NCI-H774 (cell line): ENCODE measurements at regions not wholly inside any gene's neighbourhood (a gene's known extent, or its start where the extent isn't known, plus 50 kb on each side); places are given as distances from the start of the nearest gene placed in this dataset.
A peak's percentile ranks its signal among the peaks of the same experiment; 100 is the strongest.

Experiments used
- DNase-seq: peaks from one replicate; lab custom pipeline; 2025; lab: John Stamatoyannopoulos, UW

GRCh38 chr10:121099592-121099991 lies 248.4 kb downstream of the WDR11 start:
- DNase-seq = no peak

- DNase-seq = no peak
These were observed 250.4 kb downstream of the WDR11 start for GRCh38 chr10:121101561-121101960.

- no peak for DNase-seq
These were observed 251.5 kb downstream of the WDR11 start for GRCh38 chr10:121102706-121103105.

- peak; percentile 2 for DNase-seq
These were observed 253.4 kb downstream of the WDR11 start for GRCh38 chr10:121104476-121105111.

GRCh38 chr10:121106611-121107010 lies 255.4 kb downstream of the WDR11 start:
- peak; percentile 28 for DNase-seq

- DNase-seq = no peak
These were observed 256.9 kb downstream of the WDR11 start for GRCh38 chr10:121108051-121108450.

- DNase-seq = no peak
These were observed 259.2 kb downstream of the WDR11 start for GRCh38 chr10:121110369-121110768.

GRCh38 chr10:121112136-121112535 lies 261.0 kb downstream of the WDR11 start:
- no peak for DNase-seq

- no peak for DNase-seq
These were observed 261.6 kb downstream of the WDR11 start for GRCh38 chr10:121112579-121113384.

- no peak for DNase-seq
These were observed 262.2 kb downstream of the WDR11 start for GRCh38 chr10:121113385-121113696.

- DNase-seq = no peak
These were observed 262.7 kb downstream of the WDR11 start for GRCh38 chr10:121113911-121114310.

- no peak for DNase-seq
These were observed 264.0 kb downstream of the WDR11 start for GRCh38 chr10:121115154-121115553.

- DNase-seq = no peak
These were observed 270.3 kb downstream of the WDR11 start for GRCh38 chr10:121121462-121121861.

- DNase-seq = no peak
These were observed 276.2 kb downstream of the WDR11 start for GRCh38 chr10:121127151-121127906.

- no peak for DNase-seq
These were observed 277.0 kb downstream of the WDR11 start for GRCh38 chr10:121128164-121128563.

GRCh38 chr10:121129266-121129665 lies 278.1 kb downstream of the WDR11 start:
- DNase-seq = no peak

- DNase-seq = no peak
These were observed 279.2 kb downstream of the WDR11 start for GRCh38 chr10:121130382-121130781.

- DNase-seq = no peak
These were observed 279.9 kb downstream of the WDR11 start for GRCh38 chr10:121131014-121131413.

- no peak for DNase-seq
These were observed 280.5 kb downstream of the WDR11 start for GRCh38 chr10:121131426-121132265.

- no peak for DNase-seq
These were observed 281.1 kb downstream of the WDR11 start for GRCh38 chr10:121132273-121132672.

- DNase-seq = no peak
These were observed 282.7 kb downstream of the WDR11 start for GRCh38 chr10:121133901-121134300.

- no peak for DNase-seq
These were observed 283.5 kb downstream of the WDR11 start for GRCh38 chr10:121134711-121135110.
